Mesendoderm (in vitro differentiated cells): ENCODE measurements at regions not wholly inside any gene's neighbourhood (a gene's known extent, or its start where the extent isn't known, plus 50 kb on each side); places are given as distances from the start of the nearest gene placed in this dataset.

Experiments
- DNase-seq: peaks from one replicate; pipeline ENCODE4 v3.0.0; 2013
- H2AK5ac ChIP-seq: 2 replicates; pipeline ENCODE4 v1.6.1; 2013; ENCODE audit warnings: low read length, inconsistent platforms
- H2BK120ac ChIP-seq: 2 replicates; pipeline ENCODE4 v1.6.1; 2013; ENCODE audit warnings: low read depth, mild to moderate bottlenecking, low read length, moderate library complexity, mixed read lengths
- H2BK15ac ChIP-seq: replicated peaks from 2 replicates; pipeline ENCODE4 v1.6.1; 2013; ENCODE audit warnings: low read depth, mild to moderate bottlenecking, moderate library complexity
- H2BK5ac ChIP-seq: 2 replicates; pipeline ENCODE4 v1.6.1; 2013; ENCODE audit warnings: low read length, inconsistent platforms
- H3K18ac ChIP-seq: 2 replicates; pipeline ENCODE4 v1.6.1; 2013; ENCODE audit warnings: mild to moderate bottlenecking, low read length, mixed read lengths
- H3K23ac ChIP-seq: one replicate; pipeline ENCODE4 v1.6.1; 2013; ENCODE audit warnings: low read length
- H3K27ac ChIP-seq: 2 replicates; pipeline ENCODE4 v1.5.1; 2013; ENCODE audit warnings: low read depth, mild to moderate bottlenecking, inconsistent platforms, low read length, moderate library complexity
- H3K27me3 ChIP-seq: 2 replicates; pipeline ENCODE4 v1.6.1; 2013; ENCODE audit warnings: low read length, control low read depth, mild to moderate bottlenecking, inconsistent platforms; ENCODE audit not compliant: insufficient read depth, poor library complexity
- H3K36me3 ChIP-seq: 2 replicates; pipeline ENCODE4 v1.6.1; 2013; ENCODE audit warnings: low read length, inconsistent platforms; ENCODE audit not compliant: control insufficient read depth, insufficient read depth
- H3K4ac ChIP-seq: one replicate; pipeline ENCODE4 v1.6.1; 2013; ENCODE audit warnings: low read depth, mild to moderate bottlenecking, low read length, moderate library complexity
- H3K4me1 ChIP-seq: 2 replicates; pipeline ENCODE4 v1.6.1; 2013; ENCODE audit warnings: low read depth, low read length, inconsistent platforms; ENCODE audit not compliant: control insufficient read depth
- H3K4me2 ChIP-seq: 2 replicates; pipeline ENCODE4 v1.6.1; 2013; ENCODE audit warnings: low read length
- H3K4me3 ChIP-seq: 2 replicates; pipeline ENCODE4 v1.5.1; 2013; ENCODE audit warnings: mild to moderate bottlenecking, low read length
- H3K56ac ChIP-seq: one replicate; pipeline ENCODE4 v1.6.1; 2013; ENCODE audit warnings: low read length
- H3K79me1 ChIP-seq: 2 replicates; pipeline ENCODE4 v1.6.1; 2013; ENCODE audit warnings: low read length, inconsistent platforms
- H3K79me2 ChIP-seq: 2 replicates; pipeline ENCODE4 v1.6.1; 2013; ENCODE audit warnings: mild to moderate bottlenecking, low read length; ENCODE audit not compliant: control insufficient read depth, insufficient read depth
- H3K9ac ChIP-seq: 2 replicates; pipeline ENCODE4 v1.6.1; 2013; ENCODE audit warnings: low read length, inconsistent platforms
- H4K5ac ChIP-seq: one replicate; pipeline ENCODE4 v1.6.1; 2013; ENCODE audit warnings: low read length
- H4K8ac ChIP-seq: one replicate; pipeline ENCODE4 v1.6.1; 2013; ENCODE audit warnings: low read depth, mild to moderate bottlenecking, control low read depth, low read length, moderate library complexity
- WGBS: extraction: QIAGEN DNeasy Blood & Tissue Kit; methylation state at CpG from one replicate; pipeline ENCODE4 v1.1.7; 2013; ENCODE audit warnings: low lambda C conversion rate, missing lambda C conversion rate; ENCODE audit not compliant: insufficient coverage; ENCODE audit errors: extremely low coverage; 5-methylcytosine and 5-hydroxymethylcytosine counted together

- H3K56ac ChIP-seq: no peak overlapping the region
- no peaks in the 10 kb centered on the region for H3K79me2 ChIP-seq
- H4K8ac ChIP-seq: no peak overlapping the region
- no peaks in the 10 kb centered on the region for H3K27me3 ChIP-seq
- H3K4ac ChIP-seq: no peak overlapping the region
- no peak for DNase-seq
- H3K27ac ChIP-seq: no peak overlapping the region
- H3K18ac ChIP-seq: no peak overlapping the region
- H3K4me3 ChIP-seq: no peak overlapping the region
- H3K4me2 ChIP-seq: no peak overlapping the region
- H2AK5ac ChIP-seq: no peak overlapping the region
- no peaks in the 10 kb centered on the region for H3K36me3 ChIP-seq
- no peak overlapping the region for H2BK15ac ChIP-seq
- no CpG with 5 or more reads among the region's 2 CpGs for WGBS
- no peaks in the 10 kb centered on the region for H3K4me1 ChIP-seq
- H2BK120ac ChIP-seq: no peak overlapping the region
- no peak overlapping the region for H3K23ac ChIP-seq
- H2BK5ac ChIP-seq: no peak overlapping the region
- no peak overlapping the region for H4K5ac ChIP-seq
- H3K9ac ChIP-seq: no peak overlapping the region
- no peaks in the 10 kb centered on the region for H3K79me1 ChIP-seq
Measured at GRCh38 chr3:187558990-187559389, 111.2 kb downstream of the SST start.

- no peak overlapping the region for H3K27ac ChIP-seq
- no peak overlapping the region for H2BK120ac ChIP-seq
- H3K4me2 ChIP-seq: no peak overlapping the region
- no peak overlapping the region for H3K4me3 ChIP-seq
- H3K56ac ChIP-seq: no peak overlapping the region
- no peaks in the 10 kb centered on the region for H3K27me3 ChIP-seq
- H3K18ac ChIP-seq: no peak overlapping the region
- no peaks in the 10 kb centered on the region for H3K79me1 ChIP-seq
- no peak overlapping the region for H3K9ac ChIP-seq
- no peaks in the 10 kb centered on the region for H3K36me3 ChIP-seq
- no peaks in the 10 kb centered on the region for H3K79me2 ChIP-seq
- H3K4ac ChIP-seq: no peak overlapping the region
- H2BK5ac ChIP-seq: no peak overlapping the region
- no peak overlapping the region for H2BK15ac ChIP-seq
- H3K4me1 ChIP-seq: no peaks in the 10 kb centered on the region
- no peak for DNase-seq
- H4K5ac ChIP-seq: no peak overlapping the region
- H2AK5ac ChIP-seq: no peak overlapping the region
- no peak overlapping the region for H3K23ac ChIP-seq
- H4K8ac ChIP-seq: no peak overlapping the region
Measured at GRCh38 chr3:187551416-187551815, 118.8 kb downstream of the SST start.

DNA sequence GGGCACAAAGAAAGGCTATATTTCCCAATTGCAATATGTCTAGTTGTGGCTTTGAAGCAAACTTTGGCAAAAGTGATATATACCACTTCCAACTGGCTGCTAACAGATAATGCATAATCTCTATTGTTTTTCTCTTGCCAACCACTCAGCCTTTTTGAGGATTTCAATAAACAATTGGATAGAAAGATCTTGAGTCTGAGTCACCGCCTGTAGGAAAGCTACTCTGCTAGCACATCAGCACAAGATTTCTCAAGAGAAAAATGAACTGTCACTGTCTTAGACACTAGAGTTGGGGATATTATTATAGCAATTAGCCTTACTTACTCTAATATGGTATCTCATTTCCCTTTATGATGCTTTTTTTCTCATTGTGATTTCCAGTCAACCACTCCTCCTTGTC lies 119.7 kb downstream of the SST start:
- Histone ChIP-seq H3K4me1 (no peaks in the 10 kb centered on the region), H2BK120ac (no peak overlapping the region), H3K4ac (no peak overlapping the region), H3K4me3 (no peak overlapping the region), H3K27me3 (no peaks in the 10 kb centered on the region), H3K23ac (no peak overlapping the region), H3K79me1 (no peaks in the 10 kb centered on the region), H3K4me2 (no peak overlapping the region), H3K36me3 (no peaks in the 10 kb centered on the region), H3K79me2 (no peaks in the 10 kb centered on the region), H2BK15ac (no peak overlapping the region), H3K9ac (no peak overlapping the region), H3K18ac (no peak overlapping the region), H2AK5ac (no peak overlapping the region), H2BK5ac (no peak overlapping the region), H3K56ac (no peak overlapping the region), H4K8ac (no peak overlapping the region), H4K5ac (no peak overlapping the region), H3K27ac (no peak overlapping the region)
- no CpG with 5 or more reads among the region's 1 CpG for WGBS
- no peak for DNase-seq

DNA sequence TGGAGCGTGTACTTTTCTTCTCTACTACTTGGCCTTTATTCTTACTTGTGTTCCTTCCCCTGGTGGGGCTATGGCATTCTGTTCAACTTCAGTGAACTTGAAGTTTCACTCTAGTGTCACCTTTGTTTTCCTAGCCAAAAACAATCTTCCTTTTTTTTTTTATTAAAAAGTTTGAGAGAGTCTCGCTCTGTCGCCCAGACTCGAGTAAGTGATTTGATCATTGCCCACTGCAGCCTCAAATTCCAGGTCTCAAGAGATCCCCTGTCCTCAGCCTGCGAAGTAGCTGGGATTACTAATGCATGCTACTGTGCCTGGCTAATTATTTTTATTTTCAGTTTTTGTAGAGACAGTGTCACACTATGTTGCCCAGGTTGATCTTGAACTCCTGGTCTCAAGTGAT lies 124.8 kb downstream of the SST start:
- Histone ChIP-seq H3K4me1 (no peaks in the 10 kb centered on the region), H3K36me3 (no peaks in the 10 kb centered on the region), H3K79me1 (no peaks in the 10 kb centered on the region), H4K8ac (no peak overlapping the region), H3K9ac (no peak overlapping the region), H2BK15ac (no peak overlapping the region), H3K27ac (no peak overlapping the region), H2BK120ac (no peak overlapping the region), H2AK5ac (no peak overlapping the region), H3K18ac (no peak overlapping the region), H3K4ac (no peak overlapping the region), H4K5ac (no peak overlapping the region), H3K23ac (no peak overlapping the region), H3K79me2 (no peaks in the 10 kb centered on the region), H3K27me3 (no peaks in the 10 kb centered on the region), H2BK5ac (no peak overlapping the region), H3K4me3 (no peak overlapping the region), H3K56ac (no peak overlapping the region), H3K4me2 (no peak overlapping the region)
- WGBS: no CpG with 5 or more reads among the region's 5 CpGs
- no peak for DNase-seq

GRCh38 chr3:187544326-187544725 lies 125.9 kb downstream of the SST start:
- Histone ChIP-seq H3K36me3 (no peaks in the 10 kb centered on the region), H2BK5ac (no peak overlapping the region), H3K23ac (no peak overlapping the region), H3K79me1 (no peaks in the 10 kb centered on the region), H2BK120ac (no peak overlapping the region), H3K9ac (no peak overlapping the region), H3K79me2 (no peaks in the 10 kb centered on the region), H3K18ac (no peak overlapping the region), H2AK5ac (no peak overlapping the region), H2BK15ac (no peak overlapping the region), H3K27ac (no peak overlapping the region), H4K8ac (no peak overlapping the region), H4K5ac (no peak overlapping the region), H3K4me2 (no peak overlapping the region), H3K27me3 (no peaks in the 10 kb centered on the region), H3K4ac (no peak overlapping the region), H3K4me1 (no peaks in the 10 kb centered on the region), H3K56ac (no peak overlapping the region), H3K4me3 (no peak overlapping the region)
- DNase-seq: no peak
- whole genome bisulfite sequencing: no CpG with 5 or more reads among the region's 5 CpGs

- WGBS: no CpG with 5 or more reads among the region's 6 CpGs
- Histone ChIP-seq H3K18ac (no peak overlapping the region), H3K4me3 (no peak overlapping the region), H2BK5ac (no peak overlapping the region), H3K27ac (no peak overlapping the region), H3K9ac (no peak overlapping the region), H4K8ac (no peak overlapping the region), H3K36me3 (no peaks in the 10 kb centered on the region), H3K23ac (no peak overlapping the region), H3K56ac (no peak overlapping the region), H3K4ac (no peak overlapping the region), H3K79me1 (no peaks in the 10 kb centered on the region), H3K79me2 (no peaks in the 10 kb centered on the region), H3K4me2 (no peak overlapping the region), H3K4me1 (no peaks in the 10 kb centered on the region), H2BK15ac (no peak overlapping the region), H2AK5ac (no peak overlapping the region), H4K5ac (no peak overlapping the region), H2BK120ac (no peak overlapping the region), H3K27me3 (no peaks in the 10 kb centered on the region)
- no peak for DNase-seq
Measured at GRCh38 chr3:187540847-187541246, 129.3 kb downstream of the SST start.
